ENCODE measurements at regions not wholly inside any gene's neighbourhood (a gene's known extent, or its start where the extent isn't known, plus 50 kb on each side); places are given as distances from the start of the nearest gene placed in this dataset.
"Not testable (repeated sequence)": the region's sequence is repeated elsewhere in the genome, so short reads cannot be mapped to it uniquely, and the experiment has no call there.

DNA sequence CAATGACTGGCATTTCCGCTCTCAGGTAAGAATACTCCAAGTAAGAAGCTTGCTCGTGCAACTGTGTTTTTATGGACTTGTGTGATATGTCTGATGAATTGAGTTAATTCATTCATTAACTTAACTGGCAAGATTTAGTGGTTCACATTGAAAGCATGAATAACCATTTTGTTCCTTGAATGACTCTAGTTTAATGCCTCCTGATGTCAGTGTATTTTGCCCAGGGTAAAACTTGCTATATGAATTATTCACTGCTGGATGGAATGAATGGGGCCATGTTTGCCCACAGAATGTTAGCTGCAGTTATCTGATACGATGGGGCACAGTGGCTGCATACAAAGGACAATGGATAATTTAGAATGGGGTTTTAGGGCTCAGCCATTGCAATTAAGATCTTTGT lies 124.1 kb downstream of the ZNF365 start:
- no peak overlapping the region for H3K4me3 ChIP-seq (ENCODE audit: low read depth in 1 of 2, low read length in 2 of 2)
- no peaks in the 10 kb centered on the region for H3K4me1 ChIP-seq (ENCODE audit: control insufficient read depth in 1 of 2, insufficient read depth in 2 of 2, low read length in 2 of 2)
- H3K27ac ChIP-seq (ENCODE audit: low read length), result no peak overlapping the region
- no peaks in the 10 kb centered on the region for H3K27me3 ChIP-seq (ENCODE audit: low read depth, low read length)
- H3K36me3 ChIP-seq (ENCODE audit: control insufficient read depth in 1 of 2, insufficient read depth in 2 of 2, low read length in 2 of 2), result no peaks in the 10 kb centered on the region
- no peaks in the 10 kb centered on the region for H3K9me3 ChIP-seq (ENCODE audit: control insufficient read depth in 1 of 2, low read length in 2 of 2)

DNA sequence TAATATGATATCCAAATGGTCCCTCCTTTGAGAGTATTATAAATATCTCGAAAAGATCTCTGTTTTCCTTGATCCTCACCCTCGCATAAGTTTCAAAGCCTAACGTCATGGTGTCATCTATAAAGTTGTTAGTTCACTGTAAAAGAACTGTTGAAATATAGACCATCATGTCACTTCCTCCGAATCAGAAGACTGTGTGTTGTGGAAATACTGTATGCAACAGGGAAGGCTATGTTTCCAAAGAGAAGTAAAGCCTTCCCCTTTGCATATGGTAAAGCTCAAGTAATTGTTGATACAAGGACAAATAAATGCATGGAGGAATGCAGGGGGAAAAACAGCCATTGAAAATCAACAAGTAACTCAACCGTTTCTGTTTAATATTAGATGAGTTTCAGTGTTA lies 125.9 kb downstream of the ZNF365 start:
- H3K27me3 ChIP-seq (ENCODE audit: low read depth, low read length); H3K4me3 ChIP-seq (ENCODE audit: low read depth in 1 of 2, low read length in 2 of 2); H3K27ac ChIP-seq (ENCODE audit: low read length); H3K4me1 ChIP-seq (ENCODE audit: control insufficient read depth in 1 of 2, insufficient read depth in 2 of 2, low read length in 2 of 2); H3K36me3 ChIP-seq (ENCODE audit: control insufficient read depth in 1 of 2, insufficient read depth in 2 of 2, low read length in 2 of 2); H3K9me3 ChIP-seq (ENCODE audit: control insufficient read depth in 1 of 2, low read length in 2 of 2): not testable (repeated sequence)

GRCh38 chr10:62501547-62501946 lies 127.4 kb downstream of the ZNF365 start:
- H3K27me3 ChIP-seq (ENCODE audit: low read depth, low read length), result no peaks in the 10 kb centered on the region
- H3K36me3 ChIP-seq (ENCODE audit: control insufficient read depth in 1 of 2, insufficient read depth in 2 of 2, low read length in 2 of 2), result no peaks in the 10 kb centered on the region
- H3K27ac ChIP-seq (ENCODE audit: low read length), result no peak overlapping the region
- no peaks in the 10 kb centered on the region for H3K4me1 ChIP-seq (ENCODE audit: control insufficient read depth in 1 of 2, insufficient read depth in 2 of 2, low read length in 2 of 2)
- no peak overlapping the region for H3K4me3 ChIP-seq (ENCODE audit: low read depth in 1 of 2, low read length in 2 of 2)
- H3K9me3 ChIP-seq (ENCODE audit: control insufficient read depth in 1 of 2, low read length in 2 of 2), result no peaks in the 10 kb centered on the region

DNA sequence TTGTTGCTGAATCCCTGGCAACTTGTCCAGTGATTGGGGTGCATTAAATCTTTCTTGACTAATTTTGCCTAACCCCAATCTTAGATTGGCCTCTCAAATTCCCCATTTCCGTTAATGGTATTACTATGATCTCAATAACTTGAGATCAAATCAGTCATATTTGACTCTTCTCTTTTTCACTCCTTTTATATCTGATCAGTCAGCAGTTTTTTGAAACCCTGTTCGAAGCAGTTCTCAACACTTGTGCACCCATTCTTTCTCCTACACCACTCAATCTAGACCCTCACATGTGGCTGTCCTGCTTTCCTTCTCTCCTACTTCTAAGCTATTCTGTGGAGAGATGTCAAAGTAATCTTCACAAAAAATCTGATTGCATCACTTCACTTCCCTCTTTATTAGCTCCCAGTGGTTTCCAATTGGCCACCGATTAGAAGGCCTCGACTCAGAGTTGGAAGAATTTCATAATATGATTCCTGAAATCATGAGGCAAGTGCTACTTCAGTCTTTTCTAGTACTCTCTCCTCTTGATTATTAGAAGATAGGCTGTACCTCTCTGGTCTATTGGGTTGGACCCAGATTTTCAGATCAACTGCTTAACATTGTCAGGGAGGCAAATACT lies 128.9 kb downstream of the ZNF365 start:
- no peak overlapping the region for H3K4me3 ChIP-seq (ENCODE audit: low read depth in 1 of 2, low read length in 2 of 2)
- no peaks in the 10 kb centered on the region for H3K27me3 ChIP-seq (ENCODE audit: low read depth, low read length)
- H3K36me3 ChIP-seq (ENCODE audit: control insufficient read depth in 1 of 2, insufficient read depth in 2 of 2, low read length in 2 of 2), result no peaks in the 10 kb centered on the region
- no peak overlapping the region for H3K27ac ChIP-seq (ENCODE audit: low read length)
- no peaks in the 10 kb centered on the region for H3K4me1 ChIP-seq (ENCODE audit: control insufficient read depth in 1 of 2, insufficient read depth in 2 of 2, low read length in 2 of 2)
- H3K9me3 ChIP-seq (ENCODE audit: control insufficient read depth in 1 of 2, low read length in 2 of 2), result no peaks in the 10 kb centered on the region

- H3K36me3 ChIP-seq (ENCODE audit: control insufficient read depth in 1 of 2, insufficient read depth in 2 of 2, low read length in 2 of 2), result no peaks in the 10 kb centered on the region
- H3K27ac ChIP-seq (ENCODE audit: low read length), result no peak overlapping the region
- H3K9me3 ChIP-seq (ENCODE audit: control insufficient read depth in 1 of 2, low read length in 2 of 2), result no peaks in the 10 kb centered on the region
These were observed 129.7 kb downstream of the ZNF365 start for GRCh38 chr10:62503872-62504271.

DNA sequence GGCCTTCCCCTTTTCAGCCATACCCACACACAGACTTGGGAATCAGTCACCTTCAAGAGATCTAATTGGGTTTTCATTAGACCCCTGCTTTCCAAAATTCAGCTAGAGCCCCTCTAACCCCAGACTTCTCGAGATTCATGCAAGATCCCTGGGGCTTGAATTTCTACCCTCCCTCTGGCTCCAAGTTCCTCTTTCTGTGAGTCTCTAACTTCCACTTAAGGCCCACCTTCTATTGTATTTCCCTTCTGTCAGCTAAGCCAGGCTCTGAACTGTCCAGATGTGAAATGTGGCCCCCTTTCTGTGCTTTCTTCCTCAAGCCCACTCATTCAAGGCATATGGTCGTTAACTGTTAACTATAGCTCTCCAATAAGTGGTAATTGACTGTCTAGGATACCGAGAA lies 132.2 kb downstream of the ZNF365 start:
- no peaks in the 10 kb centered on the region for H3K9me3 ChIP-seq (ENCODE audit: control insufficient read depth in 1 of 2, low read length in 2 of 2)
- H3K27ac ChIP-seq (ENCODE audit: low read length), result no peak overlapping the region
- H3K27me3 ChIP-seq (ENCODE audit: low read depth, low read length), result no peaks in the 10 kb centered on the region
- no peaks in the 10 kb centered on the region for H3K4me1 ChIP-seq (ENCODE audit: control insufficient read depth in 1 of 2, insufficient read depth in 2 of 2, low read length in 2 of 2)
- H3K4me3 ChIP-seq (ENCODE audit: low read depth in 1 of 2, low read length in 2 of 2), result no peak overlapping the region
- no peaks in the 10 kb centered on the region for H3K36me3 ChIP-seq (ENCODE audit: control insufficient read depth in 1 of 2, insufficient read depth in 2 of 2, low read length in 2 of 2)

More at GRCh38 chr10:62503872-62504271, 129.7 kb downstream of the ZNF365 start:
- Histone ChIP-seq H3K27me3 (ENCODE audit: low read depth, low read length) (no peaks in the 10 kb centered on the region), H3K4me3 (ENCODE audit: low read depth in 1 of 2, low read length in 2 of 2) (no peak overlapping the region), H3K4me1 (ENCODE audit: control insufficient read depth in 1 of 2, insufficient read depth in 2 of 2, low read length in 2 of 2) (no peaks in the 10 kb centered on the region)

- H3K9me3 ChIP-seq (ENCODE audit: control insufficient read depth in 1 of 2, low read length in 2 of 2), result no peaks in the 10 kb centered on the region
- H3K4me1 ChIP-seq (ENCODE audit: control insufficient read depth in 1 of 2, insufficient read depth in 2 of 2, low read length in 2 of 2), result no peaks in the 10 kb centered on the region
- H3K36me3 ChIP-seq (ENCODE audit: control insufficient read depth in 1 of 2, insufficient read depth in 2 of 2, low read length in 2 of 2), result no peaks in the 10 kb centered on the region
- no peak overlapping the region for H3K4me3 ChIP-seq (ENCODE audit: low read depth in 1 of 2, low read length in 2 of 2)
- H3K27ac ChIP-seq (ENCODE audit: low read length), result no peak overlapping the region
- H3K27me3 ChIP-seq (ENCODE audit: low read depth, low read length), result no peaks in the 10 kb centered on the region
These were observed 137.1 kb downstream of the ZNF365 start for GRCh38 chr10:62511238-62511637.

GRCh38 chr10:62511656-62512055 lies 137.5 kb downstream of the ZNF365 start:
- Histone ChIP-seq H3K4me1 (ENCODE audit: control insufficient read depth in 1 of 2, insufficient read depth in 2 of 2, low read length in 2 of 2) (no peaks in the 10 kb centered on the region), H3K36me3 (ENCODE audit: control insufficient read depth in 1 of 2, insufficient read depth in 2 of 2, low read length in 2 of 2) (no peaks in the 10 kb centered on the region), H3K9me3 (ENCODE audit: control insufficient read depth in 1 of 2, low read length in 2 of 2) (no peaks in the 10 kb centered on the region), H3K4me3 (ENCODE audit: low read depth in 1 of 2, low read length in 2 of 2) (no peak overlapping the region), H3K27ac (ENCODE audit: low read length) (no peak overlapping the region), H3K27me3 (ENCODE audit: low read depth, low read length) (no peaks in the 10 kb centered on the region)

GRCh38 chr10:62512732-62513475 lies 138.7 kb downstream of the ZNF365 start:
- Histone ChIP-seq H3K9me3 (ENCODE audit: control insufficient read depth in 1 of 2, low read length in 2 of 2) (no peaks in the 10 kb centered on the region), H3K27ac (ENCODE audit: low read length) (no peak overlapping the region), H3K4me1 (ENCODE audit: control insufficient read depth in 1 of 2, insufficient read depth in 2 of 2, low read length in 2 of 2) (no peaks in the 10 kb centered on the region), H3K27me3 (ENCODE audit: low read depth, low read length) (no peaks in the 10 kb centered on the region), H3K36me3 (ENCODE audit: control insufficient read depth in 1 of 2, insufficient read depth in 2 of 2, low read length in 2 of 2) (no peaks in the 10 kb centered on the region), H3K4me3 (ENCODE audit: low read depth in 1 of 2, low read length in 2 of 2) (no peak overlapping the region)

DNA sequence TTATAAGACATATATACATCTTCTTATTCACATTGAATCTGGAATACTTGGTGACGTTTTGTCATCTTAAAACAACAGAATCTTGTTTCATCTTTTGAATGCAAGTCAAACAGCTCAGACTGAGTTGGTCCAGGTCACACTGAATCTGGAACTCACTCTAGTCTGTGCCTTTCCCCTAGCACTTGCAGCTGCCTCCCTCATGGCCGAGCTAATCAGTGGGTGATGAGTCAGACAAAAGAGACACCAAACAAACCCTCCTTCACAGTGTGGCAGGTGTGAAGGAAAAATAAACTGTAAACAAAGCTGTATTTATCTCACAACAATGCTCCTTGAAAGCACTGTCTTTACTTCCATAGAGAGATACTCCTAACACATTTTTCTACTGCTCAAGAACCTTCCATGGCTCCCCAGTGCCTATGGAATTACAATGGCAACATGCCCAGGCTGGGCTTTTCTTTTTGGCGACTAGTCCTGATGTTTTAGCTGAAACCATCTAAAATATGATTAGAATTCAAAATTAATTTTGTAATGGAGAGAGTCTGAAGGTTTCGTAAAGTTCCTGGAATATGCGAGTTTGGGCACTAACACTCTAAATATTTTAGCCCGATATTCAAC lies 140.0 kb downstream of the ZNF365 start:
- Histone ChIP-seq H3K27me3 (ENCODE audit: low read depth, low read length) (no peaks in the 10 kb centered on the region), H3K4me1 (ENCODE audit: control insufficient read depth in 1 of 2, insufficient read depth in 2 of 2, low read length in 2 of 2) (no peaks in the 10 kb centered on the region), H3K36me3 (ENCODE audit: control insufficient read depth in 1 of 2, insufficient read depth in 2 of 2, low read length in 2 of 2) (no peaks in the 10 kb centered on the region)

DNA sequence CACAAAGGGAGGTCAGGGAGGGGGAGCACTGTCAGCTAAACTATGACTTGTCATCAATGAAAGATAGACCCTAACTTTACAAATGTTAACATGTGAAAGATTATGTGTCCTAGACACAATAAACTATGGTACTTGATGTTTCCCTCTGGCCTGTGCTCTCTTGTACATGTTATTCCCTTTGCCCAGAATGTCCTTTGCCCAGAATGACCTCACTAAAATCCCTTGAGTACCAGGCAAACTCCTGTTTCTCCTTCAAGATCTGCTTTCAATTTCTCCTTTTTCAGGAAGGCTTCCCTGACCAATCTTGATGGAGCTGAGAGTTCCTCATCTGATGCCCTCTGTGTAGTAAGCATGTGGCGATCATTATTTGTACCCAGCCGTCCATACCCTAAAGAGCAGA lies 143.1 kb downstream of the ZNF365 start:
- Histone ChIP-seq H3K9me3 (ENCODE audit: control insufficient read depth in 1 of 2, low read length in 2 of 2) (no peaks in the 10 kb centered on the region), H3K27ac (ENCODE audit: low read length) (no peak overlapping the region), H3K36me3 (ENCODE audit: control insufficient read depth in 1 of 2, insufficient read depth in 2 of 2, low read length in 2 of 2) (no peaks in the 10 kb centered on the region), H3K4me1 (ENCODE audit: control insufficient read depth in 1 of 2, insufficient read depth in 2 of 2, low read length in 2 of 2) (no peaks in the 10 kb centered on the region), H3K27me3 (ENCODE audit: low read depth, low read length) (no peaks in the 10 kb centered on the region), H3K4me3 (ENCODE audit: low read depth in 1 of 2, low read length in 2 of 2) (no peak overlapping the region)

More for the DNA sequence above, 140.0 kb downstream of the ZNF365 start:
- Histone ChIP-seq H3K27ac (ENCODE audit: low read length) (no peak overlapping the region), H3K9me3 (ENCODE audit: control insufficient read depth in 1 of 2, low read length in 2 of 2) (no peaks in the 10 kb centered on the region), H3K4me3 (ENCODE audit: low read depth in 1 of 2, low read length in 2 of 2) (no peak overlapping the region)

Data from muscle layer of duodenum (tissue), 2 donors.